SKM-1 (cell line): ENCODE measurements at regions not wholly inside any gene's neighbourhood (a gene's known extent, or its start where the extent isn't known, plus 50 kb on each side); places are given as distances from the start of the nearest gene placed in this dataset.
A peak's percentile ranks its signal among the peaks of the same experiment; 100 is the strongest.

ENCODE experiments used
- DNase-seq: peaks from one replicate; lab custom pipeline; 2025; ENCODE audit not compliant: unreplicated experiment; lab: John Stamatoyannopoulos, UW

- DNase-seq: no peak
Measured at GRCh38 chr16:89027281-89027680, 50.3 kb upstream of the CBFA2T3 start.

GRCh38 chr16:89031715-89032659 is 55.0 kb upstream of the CBFA2T3 start:
- DNase-seq: peak; percentile 98

GRCh38 chr16:89033304-89033703 is 56.3 kb upstream of the CBFA2T3 start:
- no peak for DNase-seq

GRCh38 chr16:89033796-89034572 is 57.0 kb upstream of the CBFA2T3 start:
- no peak for DNase-seq

GRCh38 chr16:89034573-89034961 is 57.6 kb upstream of the CBFA2T3 start:
- no peak for DNase-seq

- DNase-seq: no peak
Measured at GRCh38 chr16:89034971-89035668, 58.1 kb upstream of the CBFA2T3 start.

- no peak for DNase-seq
Measured at GRCh38 chr16:89035669-89036570, 57.7 kb upstream of the ACSF3 start.

- no peak for DNase-seq
Measured at GRCh38 chr16:89036776-89037175, 56.9 kb upstream of the ACSF3 start.

GRCh38 chr16:89037261-89038152 is 56.1 kb upstream of the ACSF3 start:
- no peak for DNase-seq

- no peak for DNase-seq
Measured at GRCh38 chr16:89038221-89038721, 55.4 kb upstream of the ACSF3 start.

GRCh38 chr16:89038811-89039735 is 54.6 kb upstream of the ACSF3 start:
- DNase-seq: no peak

GRCh38 chr16:89039756-89040155 is 53.9 kb upstream of the ACSF3 start:
- DNase-seq: no peak

- DNase-seq: no peak
Measured at GRCh38 chr16:89040391-89040790, 53.3 kb upstream of the ACSF3 start.

- no peak for DNase-seq
Measured at GRCh38 chr16:89040861-89041570, 52.6 kb upstream of the ACSF3 start.

GRCh38 chr16:89041571-89042481 is 51.8 kb upstream of the ACSF3 start:
- DNase-seq: no peak

- no peak for DNase-seq
Measured at GRCh38 chr16:89042711-89043551, 50.7 kb upstream of the ACSF3 start.
